ENCODE measurements at regions not wholly inside any gene's neighbourhood (a gene's known extent, or its start where the extent isn't known, plus 50 kb on each side); places are given as distances from the start of the nearest gene placed in this dataset.

DNA sequence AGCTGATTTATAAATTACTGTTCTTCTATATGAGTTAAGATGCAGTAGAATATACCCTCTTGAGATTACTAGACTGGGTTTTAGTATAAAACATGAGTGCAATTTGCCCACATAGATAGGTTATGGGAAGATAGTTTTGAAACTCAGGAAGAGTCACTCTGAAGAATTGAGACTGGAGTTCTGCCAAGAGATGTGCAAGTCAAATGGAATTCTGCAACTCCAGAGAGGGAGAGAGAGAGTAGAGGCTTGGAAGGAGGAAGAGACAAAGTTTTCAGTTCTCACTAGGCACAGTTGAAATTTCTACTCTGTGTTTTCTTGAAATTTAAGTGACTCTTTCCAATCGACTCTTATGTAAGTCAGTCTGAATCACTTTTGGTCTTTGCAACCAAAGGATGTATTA is 878.8 kb downstream of the TSN start:
- TF ChIP-seq, protein P1, sequence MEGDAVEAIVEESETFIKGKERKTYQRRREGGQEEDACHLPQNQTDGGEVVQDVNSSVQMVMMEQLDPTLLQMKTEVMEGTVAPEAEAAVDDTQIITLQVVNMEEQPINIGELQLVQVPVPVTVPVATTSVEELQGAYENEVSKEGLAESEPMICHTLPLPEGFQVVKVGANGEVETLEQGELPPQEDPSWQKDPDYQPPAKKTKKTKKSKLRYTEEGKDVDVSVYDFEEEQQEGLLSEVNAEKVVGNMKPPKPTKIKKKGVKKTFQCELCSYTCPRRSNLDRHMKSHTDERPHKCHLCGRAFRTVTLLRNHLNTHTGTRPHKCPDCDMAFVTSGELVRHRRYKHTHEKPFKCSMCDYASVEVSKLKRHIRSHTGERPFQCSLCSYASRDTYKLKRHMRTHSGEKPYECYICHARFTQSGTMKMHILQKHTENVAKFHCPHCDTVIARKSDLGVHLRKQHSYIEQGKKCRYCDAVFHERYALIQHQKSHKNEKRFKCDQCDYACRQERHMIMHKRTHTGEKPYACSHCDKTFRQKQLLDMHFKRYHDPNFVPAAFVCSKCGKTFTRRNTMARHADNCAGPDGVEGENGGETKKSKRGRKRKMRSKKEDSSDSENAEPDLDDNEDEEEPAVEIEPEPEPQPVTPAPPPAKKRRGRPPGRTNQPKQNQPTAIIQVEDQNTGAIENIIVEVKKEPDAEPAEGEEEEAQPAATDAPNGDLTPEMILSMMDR (IDR thresholded peaks at IDR 0.05): no peak
- no peak for TF ChIP-seq EZH2 (IDR thresholded peaks at IDR 0.05)

Data from neural progenitor cell (in vitro differentiated cells).